Neural cell (in vitro differentiated cells): ENCODE measurements at regions not wholly inside any gene's neighbourhood (a gene's known extent, or its start where the extent isn't known, plus 50 kb on each side); places are given as distances from the start of the nearest gene placed in this dataset.

Experiments used
- H2AFZ ChIP-seq: fragments of 200-600, 300-800 bp; sonication (generic), shearing (Covaris generic); 2 replicates; pipeline ENCODE4 v1.6.0; 2014; ENCODE audit warnings: low read depth, mild to moderate bottlenecking, antibody characterized with exemption, low read length, moderate library complexity
- H3F3A ChIP-seq: fragments of 200-600 bp; shearing (Covaris generic); 2 replicates; pipeline ENCODE4 v1.6.1; 2016; ENCODE audit warnings: mild to moderate bottlenecking, moderate library complexity, mixed read lengths, antibody characterized with exemption, low read length; ENCODE audit not compliant: insufficient read depth, poor library complexity, severe bottlenecking
- H3K27ac ChIP-seq: fragments of 200-600, 300-800 bp; sonication (generic), shearing (Covaris generic); 2 replicates; pipeline ENCODE4 v1.5.1; 2014; ENCODE audit warnings: mild to moderate bottlenecking, low read length, moderate library complexity
- H3K27me3 ChIP-seq: fragments of 300-800, 200-600 bp; sonication (generic), shearing (Covaris generic); 2 replicates; pipeline ENCODE4 v1.6.0; 2014; ENCODE audit warnings: mild to moderate bottlenecking, low read depth, low read length, moderate library complexity; ENCODE audit not compliant: insufficient read depth
- H3K36me3 ChIP-seq: fragments of 300-800, 200-600 bp; sonication (generic), shearing (Covaris generic); 2 replicates; pipeline ENCODE4 v1.5.1; 2014; ENCODE audit warnings: mild to moderate bottlenecking, antibody characterized with exemption, low read length, moderate library complexity; ENCODE audit not compliant: insufficient read depth
- H3K4me2 ChIP-seq: fragments of 300-800, 200-600 bp; sonication (generic), shearing (Covaris generic); 2 replicates; pipeline ENCODE4 v1.6.0; 2014; ENCODE audit warnings: mild to moderate bottlenecking, low read length
- H3K4me3 ChIP-seq: fragments of 300-800, 200-600 bp; sonication (generic), shearing (Covaris generic); 2 replicates; pipeline ENCODE4 v1.5.1; 2014; ENCODE audit warnings: mild to moderate bottlenecking, low read length, moderate library complexity
- H3K79me2 ChIP-seq: fragments of 200-600 bp; shearing (Covaris generic); replicated peaks from 2 replicates; pipeline ENCODE4 v1.6.0; 2014; ENCODE audit warnings: mild to moderate bottlenecking, low read length, moderate library complexity; ENCODE audit not compliant: insufficient read depth
- H3K9ac ChIP-seq: fragments of 300-800, 200-600 bp; sonication (generic), shearing (Covaris generic); 2 replicates; pipeline ENCODE4 v1.6.1; 2016; ENCODE audit warnings: mild to moderate bottlenecking, low read length, mixed read lengths
- H3K9me2 ChIP-seq: fragments of 200-600 bp; shearing (Covaris generic); 2 replicates; pipeline ENCODE4 v1.6.1; 2016; ENCODE audit warnings: mild to moderate bottlenecking, low read length, mixed read lengths; ENCODE audit not compliant: insufficient read depth
- H3K9me3 ChIP-seq: fragments of 200-600, 300-800 bp; sonication (generic), shearing (Covaris generic); 2 replicates; pipeline ENCODE4 v1.6.1; 2016; ENCODE audit warnings: mild to moderate bottlenecking, mixed run types, low read length, moderate library complexity, mixed read lengths
- H4K20me1 ChIP-seq: fragments of 200-600 bp; shearing (Covaris generic); 2 replicates; pipeline ENCODE4 v1.6.1; 2016; ENCODE audit warnings: mild to moderate bottlenecking, mixed run types; ENCODE audit not compliant: insufficient read depth
- CTCF ChIP-seq: fragments of 450-650 bp; IDR thresholded peaks from 2 replicates; pipeline ENCODE4 v1.5.1; 2014; ENCODE audit warnings: antibody characterized with exemption, mild to moderate bottlenecking, moderate library complexity; ENCODE audit not compliant: poor library complexity, severe bottlenecking
- EP300 ChIP-seq: fragments of 450-650 bp; conservative IDR thresholded peaks from 2 replicates; pipeline ENCODE4 v1.6.1; 2014; ENCODE audit warnings: antibody characterized with exemption, mild to moderate bottlenecking, moderate library complexity; ENCODE audit not compliant: poor library complexity, severe bottlenecking
- EZH2 ChIP-seq: fragments of 200-600, 300-800 bp; shearing (Covaris generic), sonication (generic); IDR thresholded peaks from 2 replicates; pipeline ENCODE4 v1.6.1; 2014; ENCODE audit warnings: antibody characterized with exemption, low read length, borderline replicate concordance, mild to moderate bottlenecking; ENCODE audit not compliant: insufficient read depth, poor library complexity, severe bottlenecking
- MXI1 ChIP-seq: fragments of 450-650 bp; conservative IDR thresholded peaks from 2 replicates; pipeline ENCODE4 v1.6.1; 2014; ENCODE audit warnings: antibody characterized with exemption, mild to moderate bottlenecking; ENCODE audit not compliant: poor library complexity, severe bottlenecking
- POLR2AphosphoS5 ChIP-seq: IDR thresholded peaks from 2 replicates; pipeline ENCODE4 v1.6.1; 2012
- RAD21 ChIP-seq: fragments of 450-650 bp; conservative IDR thresholded peaks from 2 replicates; pipeline ENCODE4 v1.6.1; 2014; ENCODE audit warnings: antibody characterized with exemption, mild to moderate bottlenecking, moderate library complexity
- REST ChIP-seq: IDR thresholded peaks from 2 replicates; pipeline ENCODE4 v1.6.1; 2012; ENCODE audit warnings: borderline replicate concordance
- SMC3 ChIP-seq: fragments of 450-650 bp; conservative IDR thresholded peaks from 2 replicates; pipeline ENCODE4 v1.6.1; 2014; ENCODE audit warnings: antibody characterized with exemption, mild to moderate bottlenecking, moderate library complexity; ENCODE audit not compliant: poor library complexity
- TAF1 ChIP-seq: IDR thresholded peaks from 2 replicates; pipeline ENCODE4 v1.6.1; 2012; ENCODE audit warnings: low read depth

DNA sequence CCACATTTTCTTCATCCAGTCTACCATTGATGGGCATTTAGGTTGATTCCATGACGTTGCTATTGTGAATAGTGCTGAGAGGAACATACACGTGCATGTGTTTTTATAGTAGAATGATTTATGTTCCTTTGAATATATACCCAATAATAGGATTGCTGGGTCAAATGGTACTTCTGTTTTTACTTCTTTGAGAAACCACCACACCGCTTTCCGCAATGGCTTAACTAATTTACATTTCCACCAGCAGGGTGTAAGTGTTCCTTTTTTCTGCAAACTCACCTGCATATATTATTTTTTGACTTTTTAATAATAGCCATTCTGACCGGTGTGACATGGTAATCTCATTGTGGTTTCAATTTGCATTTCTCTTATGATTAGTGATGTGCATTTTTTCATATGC lies 82.2 kb upstream of the RFX3 start:
- H3K9me2 ChIP-seq: no peaks in the 10 kb centered on the region
- no peak overlapping the region for H2AFZ ChIP-seq
- H3K4me3 ChIP-seq: no peak overlapping the region
- H3K9me3 ChIP-seq: no peaks in the 10 kb centered on the region
- no peaks in the 10 kb centered on the region for H3K27me3 ChIP-seq
- no peak overlapping the region for H3K27ac ChIP-seq
- no peak overlapping the region for H3K4me2 ChIP-seq
- no peaks in the 10 kb centered on the region for H3K36me3 ChIP-seq
- TF ChIP-seq CTCF: no peak
- no peak overlapping the region for H3K9ac ChIP-seq
- H3K79me2 ChIP-seq: no peaks in the 10 kb centered on the region
- H3F3A ChIP-seq: no peaks in the 10 kb centered on the region
- no peaks in the 10 kb centered on the region for H4K20me1 ChIP-seq

GRCh38 chr9:3600672-3601071 lies 74.9 kb upstream of the RFX3 start:
- Histone ChIP-seq H4K20me1 (no peaks in the 10 kb centered on the region), H3K27me3 (no peaks in the 10 kb centered on the region), H3K4me2 (no peak overlapping the region), H3K27ac (no peak overlapping the region), H3K4me3 (no peak overlapping the region), H2AFZ (no peak overlapping the region), H3F3A (no peaks in the 10 kb centered on the region), H3K9me2 (no peaks in the 10 kb centered on the region), H3K79me2 (no peaks in the 10 kb centered on the region), H3K9ac (no peak overlapping the region), H3K9me3 (no peaks in the 10 kb centered on the region), H3K36me3 (no peaks in the 10 kb centered on the region)
- TF ChIP-seq EZH2 (no peak), POLR2AphosphoS5 (no peak)

DNA sequence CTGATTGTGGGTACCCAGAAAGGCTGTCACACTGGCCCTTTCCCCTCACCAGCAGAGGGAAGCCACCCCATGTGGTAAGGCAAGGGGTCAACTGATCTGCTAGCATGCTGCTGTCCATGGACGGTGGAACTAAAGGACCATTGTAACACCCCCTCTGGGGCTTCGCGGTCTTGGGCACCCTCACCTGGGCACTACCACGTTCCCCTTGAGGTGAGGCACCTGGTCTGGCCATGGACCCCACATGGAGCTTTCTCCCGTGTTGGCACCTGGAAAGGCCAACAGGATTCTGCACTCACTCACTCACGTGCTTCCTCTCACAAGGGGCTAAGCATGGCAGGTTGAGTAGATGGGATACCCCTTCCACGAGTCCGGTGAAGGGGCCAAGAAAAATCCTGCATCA lies 72.0 kb upstream of the RFX3 start:
- H3K9me3 ChIP-seq: no peaks in the 10 kb centered on the region
- no peak overlapping the region for H3K4me2 ChIP-seq
- H3K9me2 ChIP-seq: no peaks in the 10 kb centered on the region
- H3K9ac ChIP-seq: no peak overlapping the region
- no peak for TF ChIP-seq EP300
- no peak for TF ChIP-seq MXI1
- TF ChIP-seq RAD21: no peak
- no peak for TF ChIP-seq TAF1
- TF ChIP-seq REST: no peak
- TF ChIP-seq EZH2: no peak
- TF ChIP-seq CTCF: no peak
- no peak for TF ChIP-seq POLR2AphosphoS5
- no peak for TF ChIP-seq SMC3
- no peaks in the 10 kb centered on the region for H3F3A ChIP-seq
- H3K4me3 ChIP-seq: no peak overlapping the region
- no peaks in the 10 kb centered on the region for H3K27me3 ChIP-seq
- H2AFZ ChIP-seq: no peak overlapping the region
- H4K20me1 ChIP-seq: no peaks in the 10 kb centered on the region
- no peak overlapping the region for H3K27ac ChIP-seq
- H3K79me2 ChIP-seq: no peaks in the 10 kb centered on the region
- no peaks in the 10 kb centered on the region for H3K36me3 ChIP-seq
